ENCODE measurements at regions not wholly inside any gene's neighbourhood (a gene's known extent, or its start where the extent isn't known, plus 50 kb on each side); places are given as distances from the start of the nearest gene placed in this dataset.
"Not testable (repeated sequence)": the region's sequence is repeated elsewhere in the genome, so short reads cannot be mapped to it uniquely, and the experiment has no call there.

DNA sequence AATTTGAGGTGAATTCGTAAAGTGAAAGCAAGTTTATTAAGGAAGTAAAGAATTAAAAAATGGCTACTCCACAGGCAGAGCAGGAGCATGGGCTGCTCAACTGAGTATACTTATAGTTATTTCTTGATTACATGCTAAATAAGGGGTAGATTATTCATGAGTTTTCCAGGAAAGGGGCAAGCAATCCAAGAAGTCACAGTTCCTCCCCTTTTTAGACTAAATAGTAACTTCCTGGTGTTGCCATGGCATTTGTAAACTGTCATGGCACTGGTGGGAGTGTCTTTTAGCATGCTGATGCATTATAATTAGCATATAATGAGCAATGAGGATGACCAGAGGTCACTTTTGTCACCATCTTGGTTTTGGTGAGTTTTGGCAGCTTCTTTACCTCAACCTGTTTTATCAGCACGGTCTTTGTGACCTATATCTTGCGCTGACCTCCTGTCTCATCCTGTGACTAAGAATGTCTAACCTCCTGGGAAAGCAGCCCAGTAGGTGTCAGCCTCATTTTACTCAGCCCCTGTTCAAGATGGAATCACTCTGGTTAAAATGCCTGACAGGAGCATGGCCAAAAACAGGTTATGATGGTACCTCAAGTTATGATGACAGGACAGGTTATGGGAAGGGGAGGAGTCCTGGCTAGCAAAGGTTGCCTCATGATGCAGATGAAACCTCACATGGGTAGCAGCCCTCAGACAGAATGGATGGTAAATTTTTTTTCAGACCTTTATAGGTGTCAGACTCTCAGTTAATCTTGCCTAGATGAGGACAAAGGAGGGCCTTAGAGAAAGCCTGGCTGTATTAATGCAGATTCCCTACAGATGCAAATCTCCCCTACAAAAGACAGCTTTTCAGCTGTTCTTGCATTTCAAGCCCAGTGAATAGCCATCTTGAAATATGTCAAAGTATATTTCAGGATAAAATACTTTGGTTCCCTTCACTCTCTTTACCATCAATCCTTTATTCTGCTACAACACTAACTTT, 49.7 kb downstream of the SIPA1L2 start:
- no peak for DNase-seq

DNA sequence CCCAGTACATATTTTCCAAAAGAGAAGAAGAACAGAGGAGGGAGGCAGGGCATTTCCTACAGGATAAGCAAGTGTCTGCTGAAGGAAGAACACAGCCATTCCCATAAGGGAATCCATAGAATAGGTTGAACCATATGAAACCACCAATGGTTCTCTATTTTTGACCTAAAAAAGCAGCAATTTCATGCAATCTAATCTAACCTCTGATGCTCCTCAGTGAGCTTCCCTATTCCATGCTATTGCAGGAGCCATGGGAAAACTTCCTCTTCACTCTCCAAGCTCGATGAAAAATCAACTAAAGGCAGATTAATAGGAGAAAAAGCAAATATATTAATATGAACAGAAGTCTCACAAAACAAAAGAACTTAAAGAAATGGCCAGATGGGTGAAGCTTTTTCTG, 50.5 kb downstream of the SIPA1L2 start:
- no peak for DNase-seq

DNA sequence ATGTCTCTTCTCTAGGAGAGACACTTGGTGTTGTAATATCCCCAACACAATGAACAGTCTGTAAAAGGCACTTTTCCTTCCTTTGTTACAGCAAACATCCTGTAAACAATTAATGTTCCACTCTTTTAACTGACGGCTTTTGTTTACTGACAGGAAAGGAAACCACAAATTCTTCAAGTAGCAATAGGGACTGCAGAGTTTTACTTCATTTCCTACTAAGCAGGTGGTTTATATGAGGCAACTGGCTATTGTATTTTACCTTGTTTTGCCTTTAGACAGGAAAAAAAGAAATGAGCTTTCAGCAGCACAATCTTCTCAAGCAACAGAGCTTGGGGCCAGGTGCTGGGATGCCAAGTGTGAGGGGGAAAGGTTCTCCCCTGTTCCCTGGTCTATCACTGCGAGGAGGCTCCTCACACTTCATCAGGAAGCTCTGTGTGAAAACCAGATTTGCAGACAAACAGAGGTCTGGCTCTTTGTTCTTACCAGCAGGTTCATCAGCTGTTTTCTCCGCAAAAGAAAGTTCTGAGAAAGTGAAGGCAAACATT, 51.2 kb downstream of the SIPA1L2 start:
- DNase-seq: peak; percentile 20

DNA sequence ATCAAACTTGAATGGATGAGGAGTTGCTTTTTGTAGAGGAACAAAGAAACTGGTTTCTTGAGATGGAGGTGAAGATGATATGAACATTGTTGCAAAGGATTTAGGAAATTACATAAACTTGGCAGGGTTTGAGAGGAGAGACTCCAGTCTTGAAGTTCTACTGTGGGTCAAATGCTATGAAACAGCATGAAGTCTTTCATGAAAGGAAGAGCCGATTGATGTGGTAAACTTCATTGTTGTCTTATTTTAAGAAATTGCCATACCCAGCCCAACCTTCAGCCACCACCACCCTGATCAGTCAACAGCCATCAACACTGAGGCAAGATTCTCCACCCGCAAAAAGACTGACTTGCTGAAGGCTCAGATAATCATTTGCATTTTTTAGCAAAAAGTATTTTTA, 52.2 kb downstream of the SIPA1L2 start:
- DNase-seq: no peak

DNA sequence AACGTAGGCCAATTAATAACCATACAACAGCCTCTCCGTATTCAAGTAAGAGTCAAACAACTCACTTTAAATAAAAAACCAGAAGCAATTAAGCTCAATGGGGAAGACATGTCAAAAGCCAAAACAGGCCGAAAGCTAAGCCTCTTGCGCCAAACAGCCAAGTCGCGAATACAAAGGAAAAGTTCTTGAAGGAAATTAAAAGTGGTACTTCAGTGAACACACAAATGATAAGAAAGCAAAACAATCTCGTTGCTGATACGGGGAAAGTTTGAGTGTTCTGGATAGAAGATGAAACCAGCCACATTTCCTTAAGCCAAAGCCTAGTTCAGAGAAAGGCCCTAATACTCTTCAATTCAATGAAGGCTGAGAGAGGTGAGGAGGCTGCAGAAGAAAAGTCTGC, 53.4 kb downstream of the SIPA1L2 start:
- no peak for DNase-seq

DNA sequence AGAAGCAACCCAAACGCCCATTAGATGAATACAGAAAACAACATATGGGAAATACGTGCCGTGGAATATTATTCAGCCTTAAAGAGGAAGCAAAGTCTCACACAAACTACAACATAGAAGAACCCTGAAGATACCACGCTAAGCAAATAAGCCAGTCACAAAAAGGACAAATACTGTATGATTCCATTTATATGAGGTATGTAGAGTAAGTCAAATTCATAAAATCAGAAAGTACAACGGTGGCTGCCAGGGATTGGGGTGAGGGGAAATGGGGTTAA, 54.2 kb downstream of the SIPA1L2 start:
- DNase-seq: no peak

DNA sequence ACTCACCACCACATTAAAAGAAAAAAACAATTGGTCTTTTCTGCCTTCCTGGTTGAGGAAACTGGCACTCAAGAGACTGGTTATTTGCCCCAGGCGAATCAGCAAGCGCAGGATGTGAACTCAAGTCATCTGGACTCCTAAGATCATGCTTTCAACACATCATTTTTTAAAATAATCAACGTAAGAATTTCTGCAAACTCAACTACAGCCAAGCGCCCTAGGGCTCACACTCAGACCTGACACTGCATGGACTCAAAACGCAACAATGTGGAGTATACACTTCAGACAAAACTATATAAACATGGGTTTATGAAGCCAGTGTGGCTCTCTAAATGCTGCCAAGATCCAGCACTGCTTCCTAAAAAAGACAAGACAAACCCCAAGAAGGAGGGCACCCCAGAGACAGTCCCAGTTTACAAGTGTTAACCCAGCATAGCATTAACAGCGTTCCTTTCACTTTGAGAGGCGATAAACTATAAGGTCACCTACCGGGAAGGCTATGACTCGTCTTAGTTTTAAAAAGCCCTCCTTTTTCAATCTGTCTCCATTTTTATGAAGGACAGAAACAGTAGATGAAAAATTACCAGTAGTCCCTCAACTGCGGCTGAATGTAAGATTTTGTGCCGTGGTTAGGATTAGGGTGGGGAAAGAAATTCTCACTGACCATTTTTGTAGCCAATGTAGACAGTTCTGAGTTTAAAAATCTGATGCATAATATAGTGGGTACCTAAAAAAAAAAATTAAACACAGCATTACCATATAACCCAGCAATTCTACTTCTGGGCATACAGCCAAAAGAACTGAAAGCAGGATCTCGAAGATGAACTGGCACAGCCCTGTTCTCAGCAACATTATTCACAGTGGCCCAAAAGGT, 54.8 kb downstream of the SIPA1L2 start:
- DNase-seq: no peak

DNA sequence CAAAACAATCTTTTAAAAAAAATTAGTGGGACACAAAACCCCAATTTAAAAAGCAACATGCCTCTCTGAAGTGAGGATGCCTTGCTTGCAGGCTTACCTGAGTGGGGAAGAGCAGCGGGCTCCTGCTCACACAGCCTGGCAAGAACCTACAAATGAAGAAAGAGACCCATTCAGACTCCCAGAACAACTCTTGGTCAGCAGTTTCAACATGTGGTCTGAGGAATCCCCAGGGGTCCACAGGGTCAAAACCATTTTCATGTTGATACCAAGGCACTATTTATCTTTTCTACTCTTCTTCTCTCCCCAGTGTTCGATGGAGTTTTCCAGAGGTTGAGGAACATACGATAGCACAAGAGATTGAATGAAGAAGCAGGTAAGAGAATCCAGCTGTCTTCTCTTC, 55.9 kb downstream of the SIPA1L2 start:
- DNase-seq: no peak

DNA sequence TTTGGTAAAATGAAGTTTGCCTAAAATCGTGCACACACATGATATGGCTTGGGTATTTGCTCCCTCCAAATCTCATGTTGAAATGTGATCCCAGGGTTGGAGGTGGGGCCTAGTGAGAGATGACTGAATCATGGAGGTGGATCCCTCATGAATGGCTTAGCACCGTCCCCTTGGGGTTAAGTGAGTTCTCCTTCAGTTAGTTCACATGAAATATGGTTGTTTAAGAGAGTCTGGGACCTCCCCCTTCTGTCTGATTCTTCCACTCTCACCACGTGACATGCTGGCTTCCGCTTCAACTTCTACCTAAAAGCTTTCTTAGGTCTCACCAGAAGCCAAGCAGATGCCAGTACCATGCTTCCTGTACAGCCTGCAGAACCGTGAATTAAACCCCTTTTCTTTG, 58.4 kb downstream of the SIPA1L2 start:
- DNase-seq: no peak

DNA sequence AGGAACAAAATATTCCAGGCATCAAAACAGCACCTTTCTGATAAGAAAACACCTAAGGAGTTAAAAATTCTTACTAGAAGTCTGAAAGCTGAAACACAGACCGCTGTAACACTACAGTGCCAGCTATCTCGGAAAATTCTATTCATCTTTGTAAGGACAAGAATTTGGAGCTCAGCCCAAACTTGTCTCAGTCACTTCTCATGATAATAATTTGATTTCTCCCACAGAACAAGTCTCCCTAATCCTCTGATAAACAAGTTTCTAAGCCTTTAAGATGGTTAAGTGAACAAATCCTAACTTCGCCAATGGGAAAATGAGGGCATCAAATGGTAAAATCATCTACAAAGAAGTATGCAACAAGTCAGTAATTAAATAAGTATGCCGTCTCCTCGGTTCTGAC, 59.9 kb downstream of the SIPA1L2 start:
- no peak for DNase-seq

DNA sequence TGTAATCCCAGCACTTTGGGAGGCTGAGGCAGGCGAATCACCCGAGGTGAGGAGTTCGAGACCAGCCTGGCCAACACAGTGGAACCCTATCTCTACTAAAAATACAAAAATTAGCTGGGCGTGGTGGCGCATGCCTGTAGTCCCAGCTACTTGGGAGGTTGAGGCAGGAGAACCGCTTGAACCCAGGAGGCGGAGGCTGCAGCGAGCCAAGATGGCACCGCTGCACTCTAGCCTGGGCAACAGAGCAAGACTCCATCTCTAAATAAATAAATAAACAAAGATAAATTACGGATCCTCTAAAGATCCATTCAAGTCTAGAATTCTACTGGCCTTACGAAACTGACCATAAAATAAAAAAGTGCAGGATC, 60.4 kb downstream of the SIPA1L2 start:
- not testable (repeated sequence) for DNase-seq

DNA sequence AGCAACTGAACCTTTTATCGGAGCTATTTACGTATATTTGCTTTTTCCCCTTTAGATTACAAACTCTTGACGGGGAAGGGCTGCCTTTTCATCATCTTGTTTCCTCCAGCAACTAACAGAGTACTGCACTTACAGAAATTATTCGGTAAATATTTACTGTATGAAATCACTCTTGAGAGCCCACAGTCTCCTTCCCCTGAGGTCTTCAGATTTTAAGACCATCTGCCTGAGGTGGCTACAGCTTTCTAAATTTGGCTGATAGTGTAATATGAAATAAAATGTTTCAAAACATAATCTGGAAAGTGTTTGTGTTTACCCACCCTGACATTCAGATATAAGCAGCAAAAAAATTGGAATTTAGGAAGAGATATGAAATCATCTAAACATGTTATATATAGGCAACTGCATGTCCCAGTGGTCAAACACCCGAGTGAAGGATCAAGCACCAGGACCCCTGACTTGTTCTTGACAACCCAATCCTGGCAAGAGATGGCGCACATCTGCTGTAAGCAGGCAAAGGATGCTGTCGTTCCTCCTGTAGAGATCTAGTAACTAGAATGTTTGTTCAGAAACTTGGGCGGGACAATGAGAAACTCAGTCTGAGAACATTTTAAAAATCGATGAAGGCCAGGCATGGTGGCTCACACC, 60.9 kb downstream of the SIPA1L2 start:
- DNase-seq: no peak

DNA sequence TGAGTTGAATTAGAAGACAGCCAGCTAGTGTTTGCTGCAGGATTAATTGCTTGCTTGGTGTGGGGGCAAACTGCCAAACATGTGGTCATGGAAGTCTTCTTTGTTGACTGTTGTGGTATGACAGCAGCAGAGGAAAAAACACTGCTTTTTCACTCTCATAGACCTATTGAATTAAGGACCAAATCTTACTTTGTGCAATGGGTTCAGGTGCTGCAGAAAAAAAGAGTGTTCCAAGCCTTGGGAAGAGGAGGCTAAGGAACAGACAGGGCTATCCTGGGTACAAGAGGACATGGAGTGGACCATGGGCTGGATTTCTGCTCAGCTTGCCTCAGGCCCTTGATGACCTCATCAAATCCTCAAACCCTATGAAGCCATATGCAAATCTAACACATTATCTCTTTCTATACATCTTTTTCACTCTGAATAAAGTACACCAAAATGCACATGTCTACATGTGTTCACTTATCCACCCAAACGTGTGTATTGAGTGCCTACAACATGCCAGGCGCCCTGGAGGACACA, 61.5 kb downstream of the SIPA1L2 start:
- peak; percentile 46 for DNase-seq

DNA sequence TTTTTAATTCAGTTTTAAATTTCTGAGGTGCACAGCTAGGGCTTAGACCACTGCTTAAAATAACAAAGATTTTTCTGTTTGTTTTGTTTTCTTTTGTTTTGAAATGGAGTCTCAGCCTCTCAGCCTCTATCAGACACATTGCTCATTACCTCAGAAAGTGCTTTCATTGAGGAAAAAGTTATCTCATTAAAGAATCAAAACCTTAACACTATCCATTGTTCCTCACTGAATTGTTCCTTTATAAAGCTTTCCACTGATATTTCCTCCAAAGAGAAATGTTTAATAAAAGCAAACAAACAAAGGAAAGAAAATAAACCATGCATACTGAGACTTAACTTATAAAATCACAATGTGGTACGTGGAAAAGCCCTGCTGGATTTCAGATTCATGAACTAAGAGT, 63.8 kb downstream of the SIPA1L2 start:
- DNase-seq: no peak

DNA sequence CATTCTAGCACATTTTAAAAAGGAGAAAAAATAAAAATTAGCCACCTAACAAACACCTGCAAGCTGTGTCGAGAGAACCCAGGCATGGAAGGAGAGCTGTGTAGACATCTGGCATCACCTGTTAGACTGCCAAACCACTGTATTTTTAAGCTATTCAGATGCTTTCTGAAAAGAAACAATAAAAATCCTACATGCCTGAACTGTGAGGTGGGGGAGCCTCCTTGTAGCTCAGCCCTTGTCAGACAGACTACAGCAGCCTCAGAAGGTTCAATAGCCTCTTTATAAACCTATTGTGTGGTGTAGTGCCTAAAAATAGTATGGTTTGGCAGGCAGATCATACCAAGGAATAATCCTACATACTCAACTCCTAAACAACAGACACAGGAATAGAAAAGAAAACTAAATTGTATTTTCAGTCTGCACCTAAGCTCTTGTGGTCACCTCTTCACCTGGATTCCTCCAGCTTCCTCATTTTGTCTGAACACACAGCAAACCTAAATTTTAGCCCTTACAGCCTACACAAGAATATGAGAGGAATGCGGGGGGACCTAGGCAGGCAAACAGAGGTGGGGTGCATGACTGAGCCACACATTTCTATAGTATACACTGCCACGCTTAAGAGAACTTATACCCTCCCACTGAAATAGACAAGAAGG, 67.0 kb downstream of the SIPA1L2 start:
- DNase-seq: no peak

DNA sequence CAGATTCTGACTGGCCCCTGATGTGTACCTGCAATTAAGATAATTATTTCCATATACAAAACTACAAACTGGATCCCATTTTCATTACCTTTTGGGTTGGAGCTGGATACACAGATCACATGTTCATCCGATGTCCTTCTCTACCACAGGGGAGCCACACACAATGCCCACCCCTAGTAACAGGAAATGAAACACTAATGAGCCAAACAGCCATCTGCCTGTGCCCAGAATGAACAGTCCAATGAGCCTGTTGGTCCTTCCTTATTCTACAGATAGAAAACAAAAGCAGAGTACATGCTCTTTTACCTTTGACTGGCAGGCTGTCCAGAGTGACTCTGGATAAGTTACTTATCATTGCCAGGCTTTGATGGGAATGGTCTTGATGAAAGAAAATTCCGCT, 68.6 kb downstream of the SIPA1L2 start:
- no peak for DNase-seq

DNA sequence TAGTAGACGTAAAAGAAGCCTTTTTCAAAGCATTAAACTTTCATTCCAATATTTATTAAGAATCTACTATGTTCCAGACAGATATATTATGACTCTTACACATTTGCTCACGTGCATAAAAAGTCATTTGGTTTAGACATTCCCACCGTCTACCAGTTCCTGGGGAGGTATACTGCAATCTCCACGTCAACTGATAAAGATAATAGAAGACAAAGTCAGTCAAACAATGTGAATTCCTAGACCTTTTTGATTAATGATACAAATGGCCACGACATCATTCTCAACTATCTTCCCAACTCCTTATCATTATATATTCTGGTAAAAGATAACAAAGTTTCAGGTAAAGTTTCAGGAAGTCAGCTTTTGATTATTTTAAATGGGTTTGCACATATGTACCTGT, 69.0 kb downstream of the SIPA1L2 start:
- DNase-seq: no peak

DNA sequence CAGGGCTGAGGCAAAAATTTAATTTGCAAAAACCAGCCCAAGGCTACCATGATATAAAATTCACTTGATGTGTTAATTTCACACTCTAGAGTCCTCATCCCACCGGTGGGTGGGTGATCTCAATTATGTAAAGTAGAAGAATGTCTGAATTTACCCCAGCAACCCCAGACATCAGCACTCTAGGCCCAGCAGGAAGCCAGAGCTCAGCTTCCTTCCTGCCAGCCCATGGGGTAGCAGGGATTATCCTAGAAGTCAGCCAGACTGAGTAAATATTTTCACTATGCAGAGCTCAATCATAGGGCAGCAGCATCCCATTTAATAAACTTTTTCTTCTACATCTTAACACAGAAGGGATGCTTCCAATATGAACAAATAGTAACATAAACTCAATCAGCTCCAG, 71.0 kb downstream of the SIPA1L2 start:
- DNase-seq: no peak

DNA sequence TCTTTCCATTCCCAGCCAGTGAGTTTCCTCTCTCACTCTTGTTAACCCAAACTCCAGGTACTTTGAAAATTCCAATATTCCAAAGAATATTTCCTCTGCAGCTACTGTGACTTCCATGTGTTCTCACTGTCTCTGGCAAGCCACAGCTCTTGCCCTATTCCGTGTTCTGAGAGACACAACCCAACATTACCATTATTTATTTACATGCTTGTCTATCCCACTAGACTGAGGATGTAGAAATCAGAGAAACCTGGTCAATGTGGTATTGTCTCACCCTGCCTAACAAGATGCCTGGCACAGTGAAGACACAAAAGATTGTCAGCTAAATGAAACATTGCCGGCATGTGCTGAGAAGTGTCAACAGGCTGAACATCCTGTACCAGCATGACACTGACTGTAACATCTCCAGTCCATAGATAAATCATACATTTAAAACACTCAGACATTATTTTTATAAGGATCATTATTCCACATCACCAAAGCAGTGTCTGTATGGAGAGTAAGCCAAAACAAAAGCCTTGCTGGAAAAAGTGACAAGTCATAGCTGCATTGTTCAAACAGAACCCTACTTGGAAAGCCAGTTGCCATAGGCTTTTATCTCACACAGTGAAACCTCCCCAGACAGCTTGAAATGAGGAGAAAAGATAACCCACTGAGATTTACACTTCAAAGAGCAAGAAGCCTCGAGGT, 72.3 kb downstream of the SIPA1L2 start:
- peak; percentile 14 for DNase-seq

DNA sequence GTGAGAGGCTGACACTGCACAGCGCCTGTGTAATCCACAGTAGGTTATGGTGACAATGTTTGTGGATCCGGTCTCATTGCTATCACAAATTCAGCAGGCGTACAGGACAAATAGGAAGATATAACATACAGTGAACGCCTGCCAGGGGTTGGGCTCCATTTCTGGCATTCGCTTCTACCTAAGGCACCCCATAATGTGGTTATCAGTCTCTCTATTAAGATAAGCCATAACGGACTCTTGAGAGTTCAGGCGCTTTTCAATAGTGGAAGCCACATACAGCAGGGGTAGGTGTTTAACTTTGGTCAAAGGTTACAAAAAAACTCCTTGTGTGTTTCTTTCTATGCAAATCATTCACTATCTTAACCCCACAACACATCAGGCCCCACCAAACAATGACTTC, 72.8 kb downstream of the SIPA1L2 start:
- DNase-seq: no peak

DNA sequence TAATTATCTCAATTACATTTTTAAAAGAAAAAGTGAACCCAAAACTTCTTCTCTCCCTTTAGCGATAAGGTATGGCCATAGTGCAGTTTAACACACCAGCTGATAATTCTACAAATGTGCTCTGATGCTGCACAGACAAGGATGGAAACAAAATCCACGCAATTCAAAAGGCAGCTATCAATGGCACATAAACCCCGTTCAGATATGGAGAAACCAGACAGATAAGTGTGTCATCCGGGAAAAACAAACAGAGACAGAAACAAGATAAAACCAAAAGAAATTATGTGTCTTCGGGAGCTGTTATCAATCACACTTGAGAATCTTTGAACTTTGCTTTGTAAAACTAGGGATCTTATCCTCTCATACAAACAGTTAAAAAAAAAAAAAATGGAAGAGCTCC, 73.6 kb downstream of the SIPA1L2 start:
- DNase-seq: no peak
